ENCODE measurements at regions not wholly inside any gene's neighbourhood (a gene's known extent, or its start where the extent isn't known, plus 50 kb on each side); places are given as distances from the start of the nearest gene placed in this dataset.
"Not testable (repeated sequence)": the region's sequence is repeated elsewhere in the genome, so short reads cannot be mapped to it uniquely, and the experiment has no call there.

- TF ChIP-seq ZNF18 (tag by site-specific recombination; IDR thresholded peaks at IDR 0.05) (no peak), ZNF266 (tag by site-specific recombination; IDR thresholded peaks at IDR 0.05; ENCODE audit: low read depth) (no peak)
These were observed 444.3 kb upstream of the GCFC2 start (continued) for GRCh38 chr2:76154981-76155380.

GRCh38 chr2:76149846-76150245, 439.1 kb upstream of the GCFC2 start:
- ChIA-PET CTCF (no interaction called here), POLR2A (no interaction called here)
- Histone ChIP-seq H3K4me3 (ENCODE audit: low read depth, low read length) (no peak overlapping the region), H3K27ac (ENCODE audit: extremely low read depth, low read depth, low read length) (no peak overlapping the region), H3K4me1 (ENCODE audit: control insufficient read depth, insufficient read depth, low read length) (no peaks in the 10 kb centered on the region), H3K9me3 (ENCODE audit: control insufficient read depth, insufficient read depth, low read depth, low read length) (no peaks in the 10 kb centered on the region), H3K36me3 (ENCODE audit: control insufficient read depth in 2 of 2, insufficient read depth in 1 of 2, low read length in 2 of 2) (no peaks in the 10 kb centered on the region)
- TF ChIP-seq ZNF211 (tag by site-specific recombination; IDR thresholded peaks at IDR 0.05; ENCODE audit: low read depth), result no peak

GRCh38 chr2:76139303-76139702, 428.6 kb upstream of the GCFC2 start:
- CTCF ChIA-PET; POLR2A ChIA-PET; H3K4me3 ChIP-seq (ENCODE audit: low read depth, low read length); H3K36me3 ChIP-seq (ENCODE audit: control insufficient read depth in 2 of 2, insufficient read depth in 1 of 2, low read length in 2 of 2); H3K27ac ChIP-seq (ENCODE audit: extremely low read depth, low read depth, low read length); H3K9me3 ChIP-seq (ENCODE audit: control insufficient read depth, insufficient read depth, low read depth, low read length); H3K4me1 ChIP-seq (ENCODE audit: control insufficient read depth, insufficient read depth, low read length): not testable (repeated sequence)

- H3K4me1 ChIP-seq (ENCODE audit: control insufficient read depth, insufficient read depth, low read length), result no peaks in the 10 kb centered on the region
- CTCF ChIA-PET, result no interaction called here
- no peak overlapping the region for H3K4me3 ChIP-seq (ENCODE audit: low read depth, low read length)
- POLR2A ChIA-PET, result no interaction called here
- no peaks in the 10 kb centered on the region for H3K9me3 ChIP-seq (ENCODE audit: control insufficient read depth, insufficient read depth, low read depth, low read length)
- TF ChIP-seq ZNF223 (tag by site-specific recombination; IDR thresholded peaks at IDR 0.05), result no peak
- TF ChIP-seq ZNF501 (tag by site-specific recombination; IDR thresholded peaks at IDR 0.05), result no peak
- TF ChIP-seq ZNF148 (tag by site-specific recombination; IDR thresholded peaks at IDR 0.05; ENCODE audit: borderline replicate concordance), result no peak
- no peak for TF ChIP-seq GLI2 (tag by site-specific recombination; IDR thresholded peaks at IDR 0.05; ENCODE audit: borderline replicate concordance, low read depth)
- no peak for TF ChIP-seq ZNF791 (tag by site-specific recombination; IDR thresholded peaks at IDR 0.05)
- TF ChIP-seq ZNF514 (tag by site-specific recombination; IDR thresholded peaks at IDR 0.05), result no peak
- TF ChIP-seq RBAK (tag by site-specific recombination; IDR thresholded peaks at IDR 0.05), result no peak
- no peak for TF ChIP-seq ZNF654 (tag by site-specific recombination; IDR thresholded peaks at IDR 0.05; ENCODE audit: low read depth)
- no peak for TF ChIP-seq TCF7L2 (IDR thresholded peaks at IDR 0.05; ENCODE audit: borderline replicate concordance, low read depth, low read length)
- no peak for TF ChIP-seq ZNF394 (tag by site-specific recombination; IDR thresholded peaks at IDR 0.05; ENCODE audit: borderline replicate concordance)
- TF ChIP-seq ZNF138 (tag by site-specific recombination; IDR thresholded peaks at IDR 0.05; ENCODE audit: borderline replicate concordance), result no peak
- no peak overlapping the region for H3K27ac ChIP-seq (ENCODE audit: extremely low read depth, low read depth, low read length)
- no peaks in the 10 kb centered on the region for H3K36me3 ChIP-seq (ENCODE audit: control insufficient read depth in 2 of 2, insufficient read depth in 1 of 2, low read length in 2 of 2)
These were observed 417.9 kb upstream of the GCFC2 start for GRCh38 chr2:76128622-76129021.

- Histone ChIP-seq H3K9me3 (ENCODE audit: control insufficient read depth, insufficient read depth, low read depth, low read length) (no peaks in the 10 kb centered on the region), H3K36me3 (ENCODE audit: control insufficient read depth in 2 of 2, insufficient read depth in 1 of 2, low read length in 2 of 2) (no peaks in the 10 kb centered on the region), H3K4me1 (ENCODE audit: control insufficient read depth, insufficient read depth, low read length) (no peaks in the 10 kb centered on the region), H3K27ac (ENCODE audit: extremely low read depth, low read depth, low read length) (no peak overlapping the region), H3K4me3 (ENCODE audit: low read depth, low read length) (no peak overlapping the region)
- ChIA-PET CTCF (interaction anchor here (0.7 kb wide), 1 partner anchor 13 kb away, joined by 3 read pairs; no protein-coding TSS in a partner anchor), POLR2A (no interaction called here)
- TF ChIP-seq ZNF555 (tag by site-specific recombination; conservative IDR thresholded peaks at IDR 0.05) (no peak), ZNF18 (tag by site-specific recombination; IDR thresholded peaks at IDR 0.05) (no peak), GFI1B (tag by site-specific recombination; IDR thresholded peaks at IDR 0.05) (no peak), ZIC2 (tag by site-specific recombination; IDR thresholded peaks at IDR 0.05) (no peak), ZNF843 (tag by site-specific recombination; IDR thresholded peaks at IDR 0.05) (no peak), ZNF548 (tag by site-specific recombination; IDR thresholded peaks at IDR 0.05) (no peak), BCL11B (tag by site-specific recombination; IDR thresholded peaks at IDR 0.05; ENCODE audit: low read depth) (no peak), ZEB2 (tag by site-specific recombination; IDR thresholded peaks at IDR 0.05) (no peak), ZNF37A (tag by site-specific recombination; IDR thresholded peaks at IDR 0.05) (no peak)
These were observed 409.5 kb upstream of the GCFC2 start for GRCh38 chr2:76120176-76120575.

Data from HEK293 (cell line).